PC-9 (cell line): ENCODE measurements at regions not wholly inside any gene's neighbourhood (a gene's known extent, or its start where the extent isn't known, plus 50 kb on each side); places are given as distances from the start of the nearest gene placed in this dataset.

Experiments
- BruUV-seq: library from RNA; stranded (reverse); fragments of 400-500 nt; replicated peaks from 2 replicates; lab custom pipeline; 2021; lab: Mats Ljungman, UMichigan
- CTCF ChIA-PET: fragments of 300-600 bp; sonication (Branson Sonifier 250); formaldehyde crosslinking; loops from one replicate; lab custom pipeline; 2022; ENCODE audit warnings: antibody characterized with exemption; lab: Charles Lee
- POLR2A ChIA-PET: fragments of 300-600 bp; sonication (Branson Sonifier 250); formaldehyde crosslinking; loops from one replicate; lab custom pipeline; 2022; ENCODE audit warnings: antibody characterized with exemption; ENCODE audit not compliant: unreplicated experiment; lab: Charles Lee
- DNase-seq, 2 experiments: peaks; one replicate each; pipeline versions ENCODE4 v3.0.0 to v3.0.0-alpha.2; 2015 to 2022; ENCODE audit warnings: mixed read lengths in 1 of 2
- H2AFZ ChIP-seq: fragments of 200-600 bp; sonication (generic); 2 replicates; pipeline ENCODE4 v1.8.1; 2017; ENCODE audit warnings: antibody characterized with exemption
- H3F3A ChIP-seq: fragments of 200-600 bp; sonication (generic); 2 replicates; pipeline ENCODE4 v1.8.1; 2017; ENCODE audit warnings: antibody characterized with exemption, mild to moderate bottlenecking, low read depth; ENCODE audit not compliant: insufficient read depth
- H3K27ac ChIP-seq: fragments of 200-600 bp; sonication (generic); 2 replicates; pipeline ENCODE4 v1.6.1; 2016; ENCODE audit warnings: mixed run types
- H3K27me3 ChIP-seq: fragments of 200-600 bp; sonication (generic); 2 replicates; pipeline ENCODE4 v1.6.1; 2016; ENCODE audit warnings: low read depth, mixed run types; ENCODE audit not compliant: insufficient read depth
- H3K36me3 ChIP-seq: fragments of 200-600 bp; sonication (generic); 2 replicates; pipeline ENCODE4 v1.6.1; 2016; ENCODE audit warnings: low read depth, mixed run types
- H3K4me1 ChIP-seq: fragments of 200-600 bp; sonication (generic); replicated peaks from 2 replicates; pipeline ENCODE4 v1.6.1; 2016; ENCODE audit warnings: mixed run types; ENCODE audit not compliant: insufficient read depth
- H3K4me2 ChIP-seq: fragments of 200-600 bp; sonication (generic); 2 replicates; pipeline ENCODE4 v1.6.1; 2017; ENCODE audit warnings: mixed run types
- H3K4me3 ChIP-seq: fragments of 200-600 bp; sonication (generic); 2 replicates; pipeline ENCODE4 v1.6.1; 2016; ENCODE audit warnings: mixed run types
- H3K79me2 ChIP-seq: fragments of 200-600 bp; sonication (generic); 2 replicates; pipeline ENCODE4 v1.6.1; 2017; ENCODE audit warnings: low read depth, mixed run types
- H3K9me2 ChIP-seq: fragments of 200-600 bp; sonication (generic); 2 replicates; pipeline ENCODE4 v1.8.1; 2017; ENCODE audit warnings: mild to moderate bottlenecking; ENCODE audit not compliant: insufficient read depth
- H3K9me3 ChIP-seq: fragments of 200-600 bp; sonication (generic); 2 replicates; pipeline ENCODE4 v1.8.1; 2016; ENCODE audit warnings: low read depth; ENCODE audit not compliant: insufficient read depth
- H4K20me1 ChIP-seq: fragments of 200-600 bp; sonication (generic); 2 replicates; pipeline ENCODE4 v1.8.1; 2017; ENCODE audit not compliant: insufficient read depth
- EZH2 ChIP-seq: fragments of 200-600 bp; sonication (generic); IDR thresholded peaks from 2 replicates; pipeline ENCODE4 v1.8.0; 2017; ENCODE audit warnings: antibody characterized with exemption, low read depth
- intact Hi-C: fragments of 100-400 bp; cut with micrococcal nuclease; formaldehyde crosslinking; loops from one replicate; pipeline ENCODE4 v1.10.0; 2022; ENCODE audit not compliant: unreplicated experiment
- TF ChIP-seq, protein P1 (sequence below): fragments of 200-600 bp; sonication (generic); conservative IDR thresholded peaks from 2 replicates; pipeline ENCODE4 v1.6.1; 2017; ENCODE audit warnings: mixed run types, antibody characterized with exemption, mild to moderate bottlenecking, moderate library complexity

GRCh38 chr3:64957408-64958198, 269.8 kb upstream of the ADAMTS9 start:
- no peak overlapping the region for H3K27ac ChIP-seq
- no peak for TF ChIP-seq EZH2
- TF ChIP-seq, protein P1, sequence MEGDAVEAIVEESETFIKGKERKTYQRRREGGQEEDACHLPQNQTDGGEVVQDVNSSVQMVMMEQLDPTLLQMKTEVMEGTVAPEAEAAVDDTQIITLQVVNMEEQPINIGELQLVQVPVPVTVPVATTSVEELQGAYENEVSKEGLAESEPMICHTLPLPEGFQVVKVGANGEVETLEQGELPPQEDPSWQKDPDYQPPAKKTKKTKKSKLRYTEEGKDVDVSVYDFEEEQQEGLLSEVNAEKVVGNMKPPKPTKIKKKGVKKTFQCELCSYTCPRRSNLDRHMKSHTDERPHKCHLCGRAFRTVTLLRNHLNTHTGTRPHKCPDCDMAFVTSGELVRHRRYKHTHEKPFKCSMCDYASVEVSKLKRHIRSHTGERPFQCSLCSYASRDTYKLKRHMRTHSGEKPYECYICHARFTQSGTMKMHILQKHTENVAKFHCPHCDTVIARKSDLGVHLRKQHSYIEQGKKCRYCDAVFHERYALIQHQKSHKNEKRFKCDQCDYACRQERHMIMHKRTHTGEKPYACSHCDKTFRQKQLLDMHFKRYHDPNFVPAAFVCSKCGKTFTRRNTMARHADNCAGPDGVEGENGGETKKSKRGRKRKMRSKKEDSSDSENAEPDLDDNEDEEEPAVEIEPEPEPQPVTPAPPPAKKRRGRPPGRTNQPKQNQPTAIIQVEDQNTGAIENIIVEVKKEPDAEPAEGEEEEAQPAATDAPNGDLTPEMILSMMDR = no peak
- H4K20me1 ChIP-seq = no peaks in the 10 kb centered on the region
- BruUV-seq = no TSS peak
- H3K9me3 ChIP-seq = no peaks in the 10 kb centered on the region
- no peak overlapping the region for H3K4me2 ChIP-seq
- no peaks in the 10 kb centered on the region for H3K36me3 ChIP-seq
- CTCF ChIA-PET = no interaction called here
- H3K27me3 ChIP-seq = no peaks in the 10 kb centered on the region
- no peaks in the 10 kb centered on the region for H3K4me1 ChIP-seq
- DNase-seq = no peak
- H3K79me2 ChIP-seq = no peaks in the 10 kb centered on the region
- H3K4me3 ChIP-seq = no peak overlapping the region
- H3F3A ChIP-seq = no peaks in the 10 kb centered on the region
- H3K9me2 ChIP-seq = no peaks in the 10 kb centered on the region
- POLR2A ChIA-PET = no interaction called here
- intact Hi-C loops = no loop called here
- H2AFZ ChIP-seq = no peak overlapping the region

GRCh38 chr3:64956711-64957325, 269.0 kb upstream of the ADAMTS9 start:
- H3K79me2 ChIP-seq = no peaks in the 10 kb centered on the region
- ChIA-PET CTCF (no interaction called here), POLR2A (interaction anchor here (0.6 kb wide), 1 partner anchor 13 kb away, joined by 4 read pairs; no protein-coding TSS in a partner anchor)
- no peak overlapping the region for H2AFZ ChIP-seq
- no peaks in the 10 kb centered on the region for H3F3A ChIP-seq
- H4K20me1 ChIP-seq = no peaks in the 10 kb centered on the region
- H3K9me3 ChIP-seq = no peaks in the 10 kb centered on the region
- no peak overlapping the region for H3K4me3 ChIP-seq
- H3K27ac ChIP-seq = no peak overlapping the region
- intact Hi-C loops = no loop called here
- TF ChIP-seq EZH2 = no peak
- TF ChIP-seq, protein P1 = no peak
- no TSS peak for BruUV-seq
- H3K27me3 ChIP-seq = no peaks in the 10 kb centered on the region
- H3K4me1 ChIP-seq = no peaks in the 10 kb centered on the region
- H3K36me3 ChIP-seq = no peaks in the 10 kb centered on the region
- no peaks in the 10 kb centered on the region for H3K9me2 ChIP-seq
- H3K4me2 ChIP-seq = no peak overlapping the region
- DNase-seq = no peak

- no peaks in the 10 kb centered on the region for H3K79me2 ChIP-seq
- no peaks in the 10 kb centered on the region for H4K20me1 ChIP-seq
- no peak overlapping the region for H2AFZ ChIP-seq
- no peaks in the 10 kb centered on the region for H3F3A ChIP-seq
- DNase-seq = no peak
- POLR2A ChIA-PET = no interaction called here
- H3K36me3 ChIP-seq = no peaks in the 10 kb centered on the region
- H3K4me3 ChIP-seq = no peak overlapping the region
- no peaks in the 10 kb centered on the region for H3K4me1 ChIP-seq
- H3K27me3 ChIP-seq = no peaks in the 10 kb centered on the region
- no peaks in the 10 kb centered on the region for H3K9me3 ChIP-seq
- BruUV-seq = no TSS peak
- CTCF ChIA-PET = no interaction called here
- H3K9me2 ChIP-seq = no peaks in the 10 kb centered on the region
- no peak overlapping the region for H3K27ac ChIP-seq
- no peak overlapping the region for H3K4me2 ChIP-seq
- intact Hi-C loops = no loop called here
- TF ChIP-seq EZH2 = no peak
- TF ChIP-seq, protein P1 = no peak
Measured at GRCh38 chr3:64954995-64955636, 267.3 kb upstream of the ADAMTS9 start.
